Naive thymus-derived CD4-positive, alpha-beta T cell (primary cell): ENCODE measurements at regions not wholly inside any gene's neighbourhood (a gene's known extent, or its start where the extent isn't known, plus 50 kb on each side); places are given as distances from the start of the nearest gene placed in this dataset.

Experiments used
- ATAC-seq: fragments of 150-1000 bp; cut with Tn5 transposase; 2 replicates; pipeline ENCODE4 v1.10.0; 2021; ENCODE audit warnings: mild to moderate bottlenecking, moderate library complexity
- CTCF ChIA-PET: fragments of 350-600 bp; sonication (Branson Sonifier 250); formaldehyde crosslinking; loops from one replicate; lab custom pipeline; 2021; ENCODE audit warnings: antibody characterized with exemption; lab: Charles Lee
- POLR2A ChIA-PET: fragments of 350-600 bp; sonication (Branson Sonifier 250); formaldehyde crosslinking; loops from one replicate; lab custom pipeline; 2021; ENCODE audit warnings: antibody characterized with exemption, inconsistent platforms; lab: Charles Lee
- DNase-seq, 9 donors: peaks; one replicate each; pipeline versions ENCODE4 v3.0.0 to v3.0.0-alpha.2; 2020 to 2022; ENCODE audit warnings: mixed read lengths in 1 of 9
- H3K27ac ChIP-seq: one replicate; pipeline ENCODE4 v1.7.0; 2013; ENCODE audit warnings: mild to moderate bottlenecking, low read depth, low read length, moderate library complexity
- H3K27me3 ChIP-seq, 2 donors: one replicate each; pipeline ENCODE4 v1.7.0; 2013; ENCODE audit warnings: low read length in 2 of 2, mild to moderate bottlenecking in 2 of 2, moderate library complexity in 2 of 2; ENCODE audit not compliant: control insufficient read depth in 2 of 2, insufficient read depth in 2 of 2
- H3K36me3 ChIP-seq, 3 experiments: 1 replicate in 2 of 3; 2 replicates in 1 of 3; pipeline ENCODE4 v1.7.0; 2013; ENCODE audit warnings: low read length in 3 of 3, mild to moderate bottlenecking in 3 of 3, moderate library complexity in 1 of 3; ENCODE audit not compliant: insufficient read depth in 3 of 3, control insufficient read depth in 2 of 3
- H3K4me1 ChIP-seq, 2 donors: one replicate each; pipeline ENCODE4 v1.7.0; 2013; ENCODE audit warnings: low read length in 2 of 2, mild to moderate bottlenecking in 2 of 2, moderate library complexity in 1 of 2; ENCODE audit not compliant: control insufficient read depth in 2 of 2, insufficient read depth in 2 of 2
- H3K4me3 ChIP-seq: 2 replicates; pipeline ENCODE4 v1.7.0; 2013; ENCODE audit warnings: mild to moderate bottlenecking, low read length
- H3K9me3 ChIP-seq, 3 experiments: 1 replicate in 2 of 3; 2 replicates in 1 of 3; pipeline ENCODE4 v1.7.0; 2013; ENCODE audit warnings: low read length in 3 of 3; ENCODE audit not compliant: control insufficient read depth in 2 of 3
- H3K27ac Mint-ChIP-seq, 9 donors: one replicate each; pipeline ENCODE4 v1.8.0; 2020 to 2022; ENCODE audit warnings: mixed read lengths in 9 of 9, mild to moderate bottlenecking in 8 of 9, moderate library complexity in 5 of 9, inconsistent platforms in 2 of 9
- H3K27me3 Mint-ChIP-seq, 5 donors: one replicate each; pipeline ENCODE4 v1.8.0; 2021 to 2022; ENCODE audit warnings: mixed read lengths in 5 of 5, mild to moderate bottlenecking in 1 of 5
- H3K36me3 Mint-ChIP-seq, 5 donors: one replicate each; pipeline ENCODE4 v1.8.0; 2020 to 2022; ENCODE audit warnings: mixed read lengths in 5 of 5, mild to moderate bottlenecking in 3 of 5, inconsistent platforms in 1 of 5
- H3K4me1 Mint-ChIP-seq, 7 donors: one replicate each; pipeline ENCODE4 v1.8.0; 2020 to 2022; ENCODE audit warnings: mixed read lengths in 7 of 7, mild to moderate bottlenecking in 3 of 7, inconsistent platforms in 1 of 7
- H3K4me3 Mint-ChIP-seq, 10 donors: one replicate each; pipeline ENCODE4 v1.8.0; 2020 to 2022; ENCODE audit warnings: mild to moderate bottlenecking in 10 of 10, mixed read lengths in 10 of 10, moderate library complexity in 6 of 10, inconsistent platforms in 2 of 10
- H3K9me3 Mint-ChIP-seq, 11 donors: one replicate each; pipeline ENCODE4 v1.8.0; 2020 to 2022; ENCODE audit warnings: mixed read lengths in 11 of 11, mild to moderate bottlenecking in 4 of 11, inconsistent platforms in 1 of 11, moderate library complexity in 1 of 11
- intact Hi-C, 2 donors: fragments of 100-400 bp; cut with micrococcal nuclease; formaldehyde crosslinking; loops; one replicate each; pipeline ENCODE4 v1.15.1; 2023

DNA sequence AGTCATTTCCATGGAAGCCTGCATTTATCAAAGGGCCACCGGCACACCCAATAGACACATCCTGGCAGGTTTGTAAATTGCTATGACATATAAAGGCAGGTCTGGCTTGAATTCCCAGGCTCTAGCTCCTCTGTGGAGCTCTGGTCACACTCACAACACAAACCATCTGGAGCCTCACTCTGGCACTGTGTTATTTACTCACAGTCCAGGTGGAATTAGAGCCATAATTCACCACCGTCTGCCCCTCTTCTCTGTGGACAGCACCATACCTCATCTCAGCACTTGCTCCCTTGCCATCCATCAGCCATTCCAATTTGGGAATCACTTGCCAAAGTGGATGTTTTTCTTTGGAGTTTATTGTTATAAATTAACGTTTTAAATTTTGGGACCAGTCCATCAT is 84.3 kb upstream of the OSR1 start:
- Mint-ChIP-seq H3K27ac (no peak overlapping the region), H3K4me3 (no peak overlapping the region), H3K9me3 (peaks cover 0 to 24% (median 10%) of the 10 kb centered on the region in 11 donors), H3K4me1 (no peaks in the 10 kb centered on the region), H3K36me3 (peaks cover 0 to 3% (median 0%) of the 10 kb centered on the region in 5 donors), H3K27me3 (peaks cover 6 to 26% (median 13%) of the 10 kb centered on the region in 5 donors)
- H3K4me3 ChIP-seq: no peak overlapping the region
- POLR2A ChIA-PET: no interaction called here
- CTCF ChIA-PET: no interaction called here
- no peak for ATAC-seq
- H3K36me3 ChIP-seq: no peaks in the 10 kb centered on the region
- H3K27me3 ChIP-seq: no peaks in the 10 kb centered on the region
- DNase-seq: no peak
- H3K9me3 ChIP-seq: no peaks in the 10 kb centered on the region
- H3K27ac ChIP-seq: no peak overlapping the region
- intact Hi-C loops: no loop called here
- H3K4me1 ChIP-seq: no peaks in the 10 kb centered on the region

DNA sequence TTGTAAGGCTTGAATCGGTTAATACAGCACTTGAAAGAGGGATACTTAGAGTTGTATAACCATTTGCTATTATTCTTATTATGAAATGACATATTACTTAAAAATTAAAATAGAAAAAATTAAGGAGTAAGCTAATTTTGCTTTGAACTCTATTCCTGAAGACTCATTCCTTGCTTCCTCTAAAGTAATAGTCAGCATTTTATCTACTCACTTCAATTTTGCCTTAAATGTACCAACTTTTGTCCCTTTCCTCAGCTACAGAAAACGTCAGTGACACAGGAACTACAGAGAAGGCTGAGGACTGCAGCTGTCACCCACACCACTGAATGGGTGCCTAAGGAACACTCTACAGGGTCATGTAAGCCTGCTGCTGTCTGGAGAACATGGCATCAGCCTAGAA is 80.7 kb upstream of the OSR1 start:
- Mint-ChIP-seq H3K36me3 (peaks cover 0 to 3% (median 0%) of the 10 kb centered on the region in 5 donors), H3K4me1 (no peaks in the 10 kb centered on the region), H3K27me3 (peaks cover 10 to 35% (median 31%) of the 10 kb centered on the region in 5 donors), H3K9me3 (peaks cover 0 to 9% (median 1%) of the 10 kb centered on the region in 11 donors), H3K27ac (no peak overlapping the region), H3K4me3 (no peak overlapping the region)
- Histone ChIP-seq H3K36me3 (no peaks in the 10 kb centered on the region), H3K27me3 (no peaks in the 10 kb centered on the region), H3K27ac (no peak overlapping the region), H3K9me3 (no peaks in the 10 kb centered on the region), H3K4me3 (no peak overlapping the region), H3K4me1 (no peaks in the 10 kb centered on the region)
- intact Hi-C loops: no loop called here
- ChIA-PET CTCF (no interaction called here), POLR2A (no interaction called here)
- ATAC-seq (no peak), DNase-seq (no peak)

DNA sequence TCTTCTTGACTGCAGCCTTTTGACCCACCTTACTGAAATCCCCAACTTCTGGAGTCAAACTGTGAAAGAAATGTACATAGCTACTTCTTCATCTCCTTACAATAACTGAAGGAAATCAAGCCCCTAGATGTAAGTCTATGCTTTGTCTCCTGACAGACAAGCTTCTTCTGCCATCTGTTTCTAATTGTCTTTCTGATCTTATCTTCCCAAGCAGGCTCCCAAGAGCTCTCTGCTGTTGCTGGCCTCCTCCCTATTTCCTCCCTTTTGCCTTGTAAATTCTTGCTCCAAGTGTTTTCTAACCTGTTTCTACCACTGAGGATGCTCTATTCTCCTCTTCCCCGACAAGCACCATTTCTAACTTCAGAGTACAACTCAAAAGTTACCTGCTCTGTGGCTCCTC is 77.4 kb upstream of the OSR1 start:
- no peaks in the 10 kb centered on the region for H3K36me3 Mint-ChIP-seq
- POLR2A ChIA-PET: no interaction called here
- peaks cover 0 to 2% (median 0%) of the 10 kb centered on the region in 11 donors for H3K9me3 Mint-ChIP-seq
- intact Hi-C loops: no loop called here
- Histone ChIP-seq H3K9me3 (no peaks in the 10 kb centered on the region), H3K36me3 (no peaks in the 10 kb centered on the region), H3K27ac (no peak overlapping the region), H3K27me3 (no peaks in the 10 kb centered on the region), H3K4me1 (no peaks in the 10 kb centered on the region), H3K4me3 (no peak overlapping the region)
- H3K27me3 Mint-ChIP-seq: peaks cover 11 to 38% (median 26%) of the 10 kb centered on the region in 5 donors
- DNase-seq (no peak), ATAC-seq (no peak)
- no peak overlapping the region for H3K4me3 Mint-ChIP-seq
- CTCF ChIA-PET: no interaction called here
- H3K27ac Mint-ChIP-seq: no peak overlapping the region
- no peaks in the 10 kb centered on the region for H3K4me1 Mint-ChIP-seq

DNA sequence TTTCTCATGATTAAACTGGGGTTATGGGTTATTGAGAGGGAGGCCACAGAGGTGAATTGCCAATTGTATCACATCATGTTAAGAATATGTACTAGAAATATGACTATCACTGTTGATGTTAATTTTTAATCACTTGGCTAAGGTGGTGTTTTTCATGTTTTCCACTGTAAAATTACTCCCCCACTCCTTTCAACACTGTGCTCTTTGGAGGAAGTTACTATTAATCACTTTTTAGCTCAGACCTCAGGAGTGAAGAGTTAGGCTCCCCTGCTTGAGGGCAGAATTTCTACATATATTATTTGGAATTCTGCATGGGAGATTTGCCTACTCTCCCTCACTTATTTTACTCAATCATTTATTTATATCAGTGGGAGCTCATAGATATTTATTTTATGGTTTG is 76.0 kb upstream of the OSR1 start:
- CTCF ChIA-PET: no interaction called here
- Mint-ChIP-seq H3K27me3 (peaks cover 13 to 38% (median 31%) of the 10 kb centered on the region in 5 donors), H3K36me3 (no peaks in the 10 kb centered on the region), H3K4me1 (no peaks in the 10 kb centered on the region), H3K27ac (no peak overlapping the region), H3K9me3 (peaks cover 0 to 2% (median 0%) of the 10 kb centered on the region in 11 donors), H3K4me3 (no peak overlapping the region)
- Histone ChIP-seq H3K4me1 (no peaks in the 10 kb centered on the region), H3K4me3 (no peak overlapping the region), H3K27ac (no peak overlapping the region), H3K27me3 (no peaks in the 10 kb centered on the region), H3K36me3 (no peaks in the 10 kb centered on the region), H3K9me3 (no peaks in the 10 kb centered on the region)
- POLR2A ChIA-PET: no interaction called here
- no peak for ATAC-seq
- intact Hi-C loops: no loop called here
- no peak for DNase-seq

DNA sequence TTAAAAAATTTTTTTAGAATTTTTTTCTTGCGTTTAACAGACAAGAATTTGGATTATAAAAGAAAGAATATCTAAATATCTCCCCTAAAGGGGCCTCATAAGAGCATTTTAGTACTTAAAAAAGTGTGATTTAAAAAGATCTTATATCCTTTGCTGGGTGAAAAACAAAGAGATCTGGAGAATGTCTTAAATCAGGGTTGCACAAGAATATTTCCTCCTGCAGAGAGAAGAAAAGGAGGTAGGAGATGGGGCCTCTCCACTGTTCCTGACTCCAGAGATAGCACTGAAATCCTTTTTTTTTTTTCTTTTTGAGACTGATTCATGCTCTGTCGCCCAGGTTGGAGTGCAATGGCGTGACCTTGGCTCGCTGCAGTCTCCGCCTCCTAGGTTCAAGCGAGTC is 68.5 kb upstream of the OSR1 start:
- H3K9me3 ChIP-seq: no peaks in the 10 kb centered on the region
- Mint-ChIP-seq H3K4me3 (no peak overlapping the region), H3K27me3 (peaks cover 9 to 34% (median 20%) of the 10 kb centered on the region in 5 donors), H3K9me3 (peaks cover 0 to 1% (median 0%) of the 10 kb centered on the region in 11 donors), H3K27ac (no peak overlapping the region), H3K4me1 (no peaks in the 10 kb centered on the region), H3K36me3 (no peaks in the 10 kb centered on the region)
- DNase-seq (no peak), ATAC-seq (no peak)
- H3K4me3 ChIP-seq: no peak overlapping the region
- POLR2A ChIA-PET: no interaction called here
- CTCF ChIA-PET: no interaction called here
- no peaks in the 10 kb centered on the region for H3K36me3 ChIP-seq
- intact Hi-C loops: no loop called here
- no peaks in the 10 kb centered on the region for H3K27me3 ChIP-seq
- no peak overlapping the region for H3K27ac ChIP-seq
- no peaks in the 10 kb centered on the region for H3K4me1 ChIP-seq

DNA sequence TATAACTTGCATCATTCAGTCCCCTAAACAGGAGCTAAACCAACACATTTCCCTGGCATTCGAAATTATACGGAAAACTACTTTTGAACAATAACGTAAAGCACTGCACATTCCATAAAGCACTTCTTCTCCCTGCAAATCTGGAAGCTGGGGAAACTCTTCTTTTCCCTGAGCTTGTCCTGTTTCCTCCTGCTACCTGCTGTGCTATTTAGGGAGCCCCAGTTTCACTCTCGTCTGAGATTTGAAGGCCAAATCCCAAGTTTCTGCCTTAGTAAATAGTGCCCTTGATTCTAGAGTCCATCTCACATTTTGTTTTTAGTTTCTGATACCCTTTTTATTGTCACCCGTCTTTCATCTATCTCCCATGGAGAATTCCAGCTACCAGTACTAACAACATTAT is 67.7 kb upstream of the OSR1 start:
- H3K4me3 Mint-ChIP-seq: no peak overlapping the region
- CTCF ChIA-PET: no interaction called here

DNA sequence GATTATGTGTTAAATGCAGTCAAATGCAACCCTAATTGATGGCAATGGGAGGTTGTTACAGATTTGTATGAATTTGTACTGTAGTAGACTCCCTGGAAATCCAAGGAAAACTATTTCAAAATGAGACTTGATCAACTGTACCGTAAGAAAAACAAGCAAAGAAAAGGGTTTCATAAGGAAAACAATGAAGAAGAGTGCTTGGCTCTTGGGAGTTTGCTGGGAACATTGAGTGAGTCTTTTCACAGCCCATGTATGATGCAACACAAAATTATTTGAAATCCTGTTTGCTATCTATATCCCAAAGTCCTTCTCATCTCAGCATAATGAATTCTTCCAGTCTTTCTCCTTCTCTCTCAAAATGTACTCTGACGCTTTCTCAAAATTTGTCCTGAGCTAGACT is 67.0 kb upstream of the OSR1 start:
- no peak overlapping the region for H3K27ac Mint-ChIP-seq
- H3K9me3 ChIP-seq: no peaks in the 10 kb centered on the region
- CTCF ChIA-PET: no interaction called here

More for the DNA sequence above, 67.7 kb upstream of the OSR1 start:
- Histone ChIP-seq H3K9me3 (no peaks in the 10 kb centered on the region), H3K4me3 (no peak overlapping the region), H3K36me3 (no peaks in the 10 kb centered on the region), H3K4me1 (no peaks in the 10 kb centered on the region), H3K27me3 (no peaks in the 10 kb centered on the region), H3K27ac (no peak overlapping the region)
- no peaks in the 10 kb centered on the region for H3K9me3 Mint-ChIP-seq
- no peak overlapping the region for H3K27ac Mint-ChIP-seq
- ATAC-seq (no peak), DNase-seq (no peak)
- H3K27me3 Mint-ChIP-seq: peaks cover 11 to 37% (median 25%) of the 10 kb centered on the region in 5 donors
- H3K36me3 Mint-ChIP-seq: no peaks in the 10 kb centered on the region
- POLR2A ChIA-PET: no interaction called here
- intact Hi-C loops: no loop called here
- no peaks in the 10 kb centered on the region for H3K4me1 Mint-ChIP-seq

More for the DNA sequence above, 67.0 kb upstream of the OSR1 start:
- Histone ChIP-seq H3K36me3 (no peaks in the 10 kb centered on the region), H3K27me3 (no peaks in the 10 kb centered on the region), H3K4me1 (no peaks in the 10 kb centered on the region), H3K4me3 (no peak overlapping the region), H3K27ac (no peak overlapping the region)
- POLR2A ChIA-PET: no interaction called here
- no peak overlapping the region for H3K4me3 Mint-ChIP-seq
- ATAC-seq (no peak), DNase-seq (no peak)
- intact Hi-C loops: no loop called here
- H3K27me3 Mint-ChIP-seq: peaks cover 11 to 37% (median 25%) of the 10 kb centered on the region in 5 donors
- no peaks in the 10 kb centered on the region for H3K4me1 Mint-ChIP-seq
- H3K36me3 Mint-ChIP-seq: no peaks in the 10 kb centered on the region
- H3K9me3 Mint-ChIP-seq: no peaks in the 10 kb centered on the region
